Retinal pigment epithelial cell (primary cell): ENCODE measurements at regions not wholly inside any gene's neighbourhood (a gene's known extent, or its start where the extent isn't known, plus 50 kb on each side); places are given as distances from the start of the nearest gene placed in this dataset.
"Not testable (repeated sequence)": the region's sequence is repeated elsewhere in the genome, so short reads cannot be mapped to it uniquely, and the experiment has no call there.

Experiments used
- DNase-seq: peaks from one replicate; pipeline ENCODE4 v3.0.0-alpha.2; 2010; ENCODE audit warnings: low read depth
- H3K4me3 ChIP-seq: 2 replicates; pipeline ENCODE4 v1.5.1; 2011; ENCODE audit warnings: mild to moderate bottlenecking, low read length, control low read depth, moderate library complexity
- CTCF ChIP-seq: conservative IDR thresholded peaks from 2 replicates; pipeline ENCODE4 v1.5.1; 2011; ENCODE audit warnings: low read depth, low read length, control low read depth, inconsistent platforms

GRCh38 chr9:86577420-86578333, 223.5 kb upstream of the TUT7 start:
- TF ChIP-seq CTCF = no peak
- no peak overlapping the region for H3K4me3 ChIP-seq
- no peak for DNase-seq

- no peak overlapping the region for H3K4me3 ChIP-seq
- DNase-seq = no peak
- no peak for TF ChIP-seq CTCF
Measured at GRCh38 chr9:86575825-86576525, 221.8 kb upstream of the TUT7 start.

- no peak for DNase-seq
- no peak for TF ChIP-seq CTCF
Measured at GRCh38 chr9:86575137-86575536, 220.9 kb upstream of the TUT7 start.

GRCh38 chr9:86573886-86574285, 219.7 kb upstream of the TUT7 start:
- no peak overlapping the region for H3K4me3 ChIP-seq
- no peak for DNase-seq
- no peak for TF ChIP-seq CTCF

More at GRCh38 chr9:86575137-86575536, 220.9 kb upstream of the TUT7 start:
- no peak overlapping the region for H3K4me3 ChIP-seq

GRCh38 chr9:86572904-86573303, 218.7 kb upstream of the TUT7 start:
- no peak for DNase-seq
- TF ChIP-seq CTCF = no peak
- H3K4me3 ChIP-seq = no peak overlapping the region

- not testable (repeated sequence) for H3K4me3 ChIP-seq, DNase-seq
Measured at GRCh38 chr9:86565603-86566002, 211.4 kb upstream of the TUT7 start.

GRCh38 chr9:86563936-86564335, 209.7 kb upstream of the TUT7 start:
- DNase-seq = no peak
- no peak overlapping the region for H3K4me3 ChIP-seq
- no peak for TF ChIP-seq CTCF
